Stimulated activated CD8-positive, alpha-beta memory T cell treated with anti-CD3 and anti-CD28 coated beads, Interleukin-12 subunit alpha, Interleukin-12 subunit beta, amount 100 ng/mL, for 24 hours (primary cell): ENCODE measurements at regions not wholly inside any gene's neighbourhood (a gene's known extent, or its start where the extent isn't known, plus 50 kb on each side); places are given as distances from the start of the nearest gene placed in this dataset.

Source experiments
- DNase-seq: peaks from one replicate; pipeline ENCODE4 v3.0.0-alpha.2; 2020; ENCODE audit errors: extremely low read depth

- DNase-seq: no peak
These were observed 164.4 kb downstream of the TM9SF2 start for GRCh38 chr13:99665711-99666110.

DNA sequence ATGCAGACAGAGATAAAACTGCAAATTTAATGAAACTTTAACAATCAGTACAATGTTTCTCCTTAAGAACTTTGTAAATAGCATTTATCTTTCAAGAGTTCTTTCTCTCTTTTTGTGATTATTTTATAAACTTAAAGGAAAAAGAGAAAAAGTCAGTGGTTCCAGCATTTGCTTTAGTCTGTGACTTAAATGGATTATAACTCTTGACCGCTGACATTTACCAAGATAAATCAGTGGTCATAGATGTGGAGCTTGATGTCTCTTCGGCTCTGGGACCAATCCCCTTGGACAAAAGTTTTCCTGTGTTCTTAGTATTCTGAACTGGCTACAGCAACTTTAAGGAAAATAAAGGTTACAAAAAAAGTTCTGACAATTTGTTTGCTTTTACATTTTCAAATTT lies 162.6 kb downstream of the TM9SF2 start:
- no peak for DNase-seq

DNA sequence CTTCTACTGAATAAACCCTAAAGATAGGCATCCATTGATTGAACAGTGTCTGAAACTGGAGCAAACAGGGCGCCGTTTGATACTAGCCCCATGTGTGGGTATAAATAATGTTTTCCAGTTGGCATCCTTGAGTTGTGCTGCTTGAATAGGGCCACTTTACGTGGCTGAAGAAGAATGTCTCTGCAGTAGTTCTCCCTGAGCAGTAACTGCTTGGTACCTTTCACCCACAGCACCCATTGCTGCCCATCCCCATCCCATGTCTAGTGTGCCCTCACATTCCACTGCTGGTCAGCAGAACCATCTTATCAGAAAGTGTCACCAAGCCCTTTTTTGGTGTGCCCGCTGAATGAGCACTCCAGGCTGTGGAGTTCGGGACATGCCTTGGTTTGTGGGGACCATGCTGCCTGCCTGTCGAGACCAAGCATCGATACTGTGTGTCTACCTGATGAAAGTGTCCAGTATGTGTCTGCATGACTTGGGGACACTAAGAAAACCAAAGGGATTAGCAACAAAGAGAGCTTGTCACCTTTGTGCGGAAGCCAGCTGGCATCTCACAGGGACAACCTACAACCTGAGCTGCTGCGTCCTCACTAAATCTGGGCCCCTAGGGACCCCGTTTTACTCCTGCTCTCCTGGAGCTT lies 162.0 kb downstream of the TM9SF2 start:
- DNase-seq: no peak

GRCh38 chr13:99662678-99663077 lies 161.4 kb downstream of the TM9SF2 start:
- DNase-seq: no peak

DNA sequence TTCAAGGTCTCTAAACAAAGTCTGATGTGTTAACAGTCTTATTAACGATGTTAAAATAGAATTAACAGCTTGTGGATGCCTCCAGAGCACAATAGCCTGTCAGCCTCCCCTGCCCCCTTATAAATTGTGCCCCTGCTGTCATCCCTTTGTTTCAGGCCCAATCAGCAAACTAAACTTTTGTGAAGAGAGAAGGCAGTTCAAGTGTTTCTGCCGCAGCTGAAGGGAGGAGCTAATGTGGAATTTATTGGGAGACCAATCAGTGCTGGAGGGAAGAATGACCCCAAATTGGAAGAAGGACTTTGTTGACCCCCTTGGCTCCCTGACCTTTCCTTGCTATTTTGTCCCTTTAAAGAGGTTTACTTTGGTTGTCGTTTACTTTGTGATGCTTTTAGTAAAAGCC lies 160.5 kb downstream of the TM9SF2 start:
- no peak for DNase-seq

- no peak for DNase-seq
These were observed 158.7 kb downstream of the TM9SF2 start for GRCh38 chr13:99659866-99660554.

GRCh38 chr13:99659226-99659625 lies 158.0 kb downstream of the TM9SF2 start:
- no peak for DNase-seq

DNA sequence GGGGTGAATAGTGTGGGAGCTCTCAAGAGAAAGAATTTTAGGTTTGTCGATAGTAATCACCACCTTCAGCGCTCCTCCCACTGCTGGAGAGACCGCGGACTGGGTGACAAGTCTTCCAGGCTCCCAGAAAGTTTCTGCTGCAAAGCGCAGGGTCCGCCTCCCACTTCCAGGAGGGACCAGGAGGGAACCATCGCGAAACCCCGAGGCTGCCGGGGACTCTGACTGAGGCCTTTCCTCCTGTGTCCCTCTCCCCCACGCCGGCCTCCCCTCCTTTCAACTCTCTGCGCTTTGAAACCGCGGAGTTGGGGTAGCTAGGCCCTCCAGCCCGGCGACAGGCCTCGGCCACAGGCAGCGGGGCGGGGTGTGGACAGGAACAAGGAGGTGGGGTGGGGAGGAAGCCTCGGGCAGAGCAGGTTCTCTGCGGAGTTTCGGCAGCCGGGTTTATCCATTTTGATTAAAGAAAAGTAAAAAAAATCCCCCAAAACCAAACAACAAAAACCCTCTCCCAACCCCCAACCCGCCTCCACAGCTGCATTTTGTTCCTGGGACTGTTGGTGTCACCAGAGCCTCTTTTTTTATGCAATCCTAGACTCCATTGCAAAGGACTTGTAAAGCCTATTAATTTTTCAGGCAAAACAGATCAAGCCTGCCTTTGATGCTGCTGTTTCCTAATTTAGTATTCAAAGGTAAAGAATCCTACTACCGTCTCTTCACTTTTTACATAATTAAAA lies 157.2 kb downstream of the TM9SF2 start:
- peak; percentile 12 for DNase-seq

DNA sequence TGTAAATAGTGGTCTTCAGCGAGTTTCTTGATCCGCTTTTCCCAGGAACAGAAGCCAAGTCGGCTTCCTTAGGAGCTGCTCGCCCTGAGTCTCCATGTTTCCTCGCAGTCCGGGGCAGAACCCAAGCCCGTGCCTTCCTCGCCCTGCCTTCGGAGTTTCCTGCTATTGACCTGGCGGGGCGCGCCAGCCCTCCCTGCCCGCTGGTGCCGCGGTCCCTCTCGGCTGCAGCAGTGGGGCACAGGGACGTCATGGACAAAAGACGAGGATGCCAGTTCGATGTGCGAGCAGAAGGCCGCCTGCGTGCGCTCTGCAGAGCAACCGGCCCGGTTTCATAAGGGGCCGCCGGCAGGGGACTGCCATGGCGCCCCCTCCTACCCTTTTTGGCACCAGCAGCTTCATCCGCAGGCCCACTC lies 156.6 kb downstream of the TM9SF2 start:
- no peak for DNase-seq

DNA sequence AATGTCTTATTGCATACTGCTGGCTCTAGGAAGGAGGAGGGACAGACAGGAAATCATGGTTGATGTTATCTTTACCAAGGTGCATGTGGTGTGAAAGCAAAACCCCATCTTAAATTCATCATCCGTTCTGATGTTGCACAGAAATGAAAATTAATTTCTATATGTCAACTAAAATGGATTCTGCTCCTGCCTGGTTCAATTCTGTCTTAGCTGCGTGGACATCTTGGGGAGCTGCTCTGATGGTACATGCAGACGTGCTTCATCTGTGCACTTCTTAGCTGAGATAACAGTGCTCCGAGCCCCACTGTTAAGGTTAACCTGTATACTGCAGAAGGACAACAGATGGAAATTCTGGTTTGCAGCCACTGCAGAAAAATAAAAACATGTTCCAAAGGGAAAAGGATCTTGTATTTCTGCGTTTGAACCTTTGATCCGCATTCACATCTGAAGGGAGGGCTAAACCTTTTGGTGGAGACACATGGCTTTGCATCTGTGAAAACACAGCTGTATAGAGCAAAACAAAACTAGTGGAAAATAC lies 155.6 kb downstream of the TM9SF2 start:
- no peak for DNase-seq

GRCh38 chr13:99656092-99656745 lies 154.9 kb downstream of the TM9SF2 start:
- DNase-seq: peak; percentile 54

DNA sequence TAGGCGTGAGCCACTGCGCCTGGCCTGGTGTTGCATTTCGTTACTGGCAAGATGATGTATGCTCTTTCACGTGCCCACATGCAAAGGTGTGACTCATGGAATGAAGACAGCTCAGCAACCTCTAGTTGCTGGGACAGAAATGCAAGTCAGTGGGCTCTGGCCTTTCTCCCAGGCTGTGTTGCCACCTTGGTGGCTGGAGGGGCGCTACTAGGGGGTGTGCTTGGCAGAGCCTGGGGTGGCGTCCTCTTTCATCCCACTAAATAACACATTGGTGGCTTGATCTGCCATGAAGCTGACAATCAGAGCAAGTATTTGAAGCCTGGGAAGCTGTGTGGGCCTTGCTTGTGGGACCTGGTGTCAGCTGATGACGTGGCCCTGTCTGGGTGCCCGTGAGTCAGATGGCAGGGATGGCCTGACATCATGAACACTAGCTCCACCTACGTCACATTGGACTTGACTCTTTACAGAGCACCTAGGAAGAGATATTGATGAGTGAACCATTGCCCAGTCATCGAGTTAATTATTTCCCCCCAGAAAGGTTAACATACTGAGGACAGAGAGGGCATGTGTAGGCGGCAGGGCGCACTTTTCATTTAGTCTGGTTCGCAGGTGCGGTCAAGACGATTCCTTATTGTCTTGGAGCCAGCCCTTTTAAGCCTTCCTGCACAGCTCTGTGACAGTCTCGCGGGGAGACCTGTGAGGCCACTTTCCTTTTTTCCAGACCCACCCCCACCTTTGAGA lies 154.2 kb downstream of the TM9SF2 start:
- DNase-seq: no peak

GRCh38 chr13:99654076-99654475 lies 152.8 kb downstream of the TM9SF2 start:
- no peak for DNase-seq

GRCh38 chr13:99653526-99653925 lies 152.3 kb downstream of the TM9SF2 start:
- no peak for DNase-seq

DNA sequence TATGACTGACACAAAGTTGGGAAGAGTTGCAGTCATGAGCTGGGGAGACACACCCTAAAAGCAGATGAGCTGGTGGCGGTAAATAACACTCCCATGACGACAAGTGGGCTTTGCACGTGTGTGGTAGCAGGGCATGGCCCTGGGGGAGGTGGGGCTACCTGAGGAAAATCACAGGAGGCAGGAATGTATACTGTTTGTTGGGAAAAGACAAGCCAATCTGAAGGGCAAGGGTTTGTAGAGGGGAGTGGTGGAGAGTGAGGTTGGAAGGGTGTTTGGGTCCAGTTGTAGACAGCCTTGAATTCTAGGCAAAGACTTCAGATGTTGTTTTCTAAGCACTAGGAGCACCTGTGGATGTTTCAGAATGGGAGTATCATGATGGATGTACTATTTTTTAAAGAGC lies 151.6 kb downstream of the TM9SF2 start:
- DNase-seq: no peak

DNA sequence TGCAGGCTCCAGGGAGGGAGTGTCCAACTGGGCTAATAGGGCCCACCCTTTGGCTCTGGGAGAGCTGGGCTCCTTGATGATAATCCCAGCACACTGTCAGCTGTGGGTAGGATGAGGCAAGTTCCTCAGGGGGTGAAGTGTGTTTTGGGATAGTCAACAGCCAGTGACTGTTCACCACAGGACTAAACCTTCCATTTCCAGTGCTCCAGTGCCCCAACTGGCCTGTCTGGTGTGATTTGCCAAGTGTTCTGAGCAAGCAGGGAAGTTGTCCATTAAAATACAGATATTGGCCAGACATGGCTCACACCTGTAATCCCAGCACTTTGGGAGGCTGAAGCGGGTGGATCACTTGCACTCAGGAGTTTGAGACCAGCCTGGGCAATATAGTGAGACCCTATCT lies 150.9 kb downstream of the TM9SF2 start:
- no peak for DNase-seq

GRCh38 chr13:99651016-99651415 lies 149.7 kb downstream of the TM9SF2 start:
- no peak for DNase-seq

DNA sequence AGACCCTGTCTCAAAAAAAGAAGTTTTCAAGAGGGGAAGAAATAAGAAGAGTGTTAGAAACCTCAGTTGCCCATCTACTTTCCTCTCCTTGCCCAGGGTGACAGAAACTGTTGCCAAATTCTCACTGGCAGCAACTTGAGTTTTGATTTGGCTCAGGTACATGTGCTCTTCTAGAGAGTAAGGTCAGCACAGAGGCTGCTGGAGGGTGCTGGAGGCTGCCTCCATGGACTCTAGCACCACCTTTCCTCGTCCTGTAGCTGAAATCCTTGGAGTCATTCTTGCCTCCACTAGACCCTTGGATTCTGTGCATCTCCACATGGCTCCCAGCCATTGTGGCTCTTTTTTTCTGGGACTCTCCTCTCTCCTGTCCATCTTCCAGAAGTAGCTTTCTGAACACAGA lies 149.1 kb downstream of the TM9SF2 start:
- no peak for DNase-seq

DNA sequence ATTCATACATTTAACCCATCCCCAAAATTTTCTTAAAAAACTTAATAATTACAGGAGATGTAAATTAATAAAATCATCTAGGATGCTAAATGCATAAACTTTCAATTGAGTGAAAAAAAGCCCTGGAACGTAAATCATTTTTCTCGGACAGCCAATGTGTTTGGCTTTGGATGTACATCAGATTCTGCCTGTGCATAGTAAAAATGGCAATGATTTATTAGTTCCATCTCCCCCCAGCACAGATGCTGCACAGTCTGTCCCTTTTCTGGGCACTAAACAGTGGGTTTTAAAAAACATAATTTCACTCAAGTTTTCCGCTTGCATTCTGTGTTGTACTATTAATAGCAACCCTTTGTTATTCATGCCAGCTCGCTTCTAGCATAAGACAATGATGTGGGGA lies 147.7 kb downstream of the TM9SF2 start:
- DNase-seq: no peak

DNA sequence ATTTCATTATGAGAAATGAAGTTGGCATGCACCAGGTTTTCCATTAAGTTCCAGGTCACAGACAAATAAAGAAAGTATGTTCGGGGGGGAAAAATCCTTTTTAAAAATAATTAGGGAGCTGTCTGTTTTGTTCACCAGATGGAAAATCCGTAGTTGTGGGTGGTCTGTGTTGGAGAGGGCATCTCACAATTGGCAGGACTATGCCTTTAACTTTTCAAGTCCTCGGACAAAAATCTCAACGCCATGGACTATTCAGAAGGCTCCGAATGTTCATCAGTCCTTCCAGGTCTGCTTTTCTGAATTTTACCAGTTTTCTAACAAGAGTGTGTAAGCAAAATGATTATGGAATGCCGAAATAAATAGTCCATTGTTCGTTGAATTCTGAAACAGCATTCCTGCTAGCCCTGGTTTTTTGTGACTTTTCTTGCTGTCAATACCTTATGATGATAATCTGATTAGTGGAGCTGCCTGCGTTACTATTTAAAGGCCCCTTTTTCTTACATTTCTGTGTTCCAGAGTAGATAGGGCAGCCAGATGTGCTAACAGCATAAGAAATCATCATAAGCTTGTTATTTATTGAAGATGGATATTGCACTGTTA lies 146.9 kb downstream of the TM9SF2 start:
- no peak for DNase-seq

DNA sequence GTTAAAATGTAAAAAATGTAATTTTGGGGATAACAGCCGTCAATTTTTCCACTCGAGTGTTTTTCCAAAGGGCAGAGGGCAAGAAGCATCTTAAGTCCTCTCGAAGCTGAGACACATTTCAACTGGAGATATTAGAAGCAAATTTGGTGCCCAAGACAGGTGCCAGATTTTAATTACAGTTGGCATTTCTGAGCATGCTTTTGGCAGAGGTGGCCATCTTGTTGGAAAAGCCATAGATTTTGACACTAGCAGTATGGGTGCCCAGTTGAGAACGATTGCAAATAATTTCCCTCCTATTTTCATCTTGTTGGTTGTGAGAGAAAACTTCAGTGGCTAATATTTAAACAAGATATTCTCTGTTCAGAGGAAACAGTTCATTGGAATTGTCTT lies 146.3 kb downstream of the TM9SF2 start:
- no peak for DNase-seq
